CD4-positive, alpha-beta T cell treated with Interleukin-10 for 1 hour (primary cell): ENCODE measurements at regions not wholly inside any gene's neighbourhood (a gene's known extent, or its start where the extent isn't known, plus 50 kb on each side); places are given as distances from the start of the nearest gene placed in this dataset.
"Not testable (repeated sequence)": the region's sequence is repeated elsewhere in the genome, so short reads cannot be mapped to it uniquely, and the experiment has no call there.

ENCODE experiments used
- DNase-seq: peaks from one replicate; pipeline ENCODE4 v3.0.0-alpha.2; 2020

DNA sequence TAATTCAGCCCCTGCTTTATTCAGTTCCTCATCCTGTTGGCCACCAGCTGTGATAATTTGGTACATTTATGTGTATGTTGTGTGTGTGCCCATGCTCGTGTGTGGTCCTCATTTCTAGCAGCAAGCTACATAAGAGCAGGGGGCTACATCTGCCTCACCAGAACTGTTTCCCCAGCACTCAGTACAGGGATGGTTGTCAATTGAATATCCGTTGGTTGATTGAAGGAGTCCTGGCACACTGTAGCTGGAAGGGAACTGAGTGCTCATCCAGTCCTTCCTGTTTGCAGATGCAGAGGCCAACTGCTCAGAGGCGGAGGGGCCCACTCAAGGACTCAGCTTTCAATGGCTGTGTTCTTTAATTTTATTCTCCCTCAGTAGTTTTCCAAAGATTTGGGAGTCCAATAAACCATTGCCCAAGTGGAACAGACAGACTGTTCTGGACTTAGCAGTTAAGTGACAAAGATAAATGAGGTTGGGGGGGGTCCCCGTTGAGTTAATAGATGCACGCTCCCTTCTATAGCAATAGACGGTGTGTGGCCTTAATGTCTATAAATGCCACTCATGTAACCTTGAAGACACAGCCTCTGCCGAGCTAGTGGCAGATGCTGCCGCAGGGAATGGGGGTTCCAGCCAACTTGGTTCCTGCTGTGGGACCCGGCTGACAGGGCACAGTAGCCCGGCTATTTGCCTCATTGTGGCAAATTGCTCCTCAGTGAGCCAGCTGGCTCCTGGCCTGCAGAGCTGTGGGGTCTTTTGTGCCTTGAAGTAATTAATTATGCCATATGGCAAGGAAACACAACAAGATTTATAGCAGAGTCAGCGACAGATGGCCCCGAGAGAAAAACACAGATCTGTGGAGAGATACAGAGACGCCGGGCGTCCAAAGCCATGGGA lies 71.4 kb upstream of the GRK3 start:
- DNase-seq, result no peak

DNA sequence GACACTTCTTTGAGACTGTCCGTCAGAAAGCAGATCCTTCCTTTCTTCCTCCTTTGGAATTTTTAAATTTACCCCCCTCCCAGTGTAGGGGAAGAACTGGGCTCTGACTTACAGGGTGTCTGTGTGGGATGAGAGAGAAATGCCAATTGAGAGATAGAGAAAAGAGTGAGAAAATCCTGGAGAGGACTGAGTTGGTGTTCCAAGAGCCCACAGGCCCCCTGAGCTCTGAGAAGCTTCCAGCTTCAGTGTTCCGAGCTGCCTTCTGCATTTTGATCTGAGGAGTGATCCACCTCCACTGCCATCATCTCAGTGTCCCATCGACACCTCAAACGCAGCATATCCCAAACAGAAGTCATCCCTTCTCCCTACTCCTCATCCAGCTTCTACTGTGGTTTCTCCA lies 70.7 kb upstream of the GRK3 start:
- no peak for DNase-seq

DNA sequence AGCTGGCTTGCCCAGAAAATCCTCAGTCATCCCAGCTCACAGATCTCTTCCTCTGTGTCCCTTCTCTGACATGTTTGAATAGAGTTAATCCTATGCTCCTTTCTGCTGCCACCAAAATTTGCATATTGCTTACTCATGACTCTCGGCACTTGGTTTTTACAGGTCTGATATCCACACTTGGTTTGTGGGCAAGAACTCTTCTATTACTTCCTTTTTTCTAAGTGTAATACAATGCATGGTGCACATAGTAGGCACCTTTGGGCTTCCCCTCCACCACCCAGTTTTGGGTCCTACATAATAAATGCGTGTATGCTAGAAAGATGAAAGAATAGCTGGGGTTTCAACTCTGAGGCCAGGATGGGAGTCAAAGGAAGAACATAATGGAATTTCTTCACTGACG lies 69.7 kb upstream of the GRK3 start:
- no peak for DNase-seq

DNA sequence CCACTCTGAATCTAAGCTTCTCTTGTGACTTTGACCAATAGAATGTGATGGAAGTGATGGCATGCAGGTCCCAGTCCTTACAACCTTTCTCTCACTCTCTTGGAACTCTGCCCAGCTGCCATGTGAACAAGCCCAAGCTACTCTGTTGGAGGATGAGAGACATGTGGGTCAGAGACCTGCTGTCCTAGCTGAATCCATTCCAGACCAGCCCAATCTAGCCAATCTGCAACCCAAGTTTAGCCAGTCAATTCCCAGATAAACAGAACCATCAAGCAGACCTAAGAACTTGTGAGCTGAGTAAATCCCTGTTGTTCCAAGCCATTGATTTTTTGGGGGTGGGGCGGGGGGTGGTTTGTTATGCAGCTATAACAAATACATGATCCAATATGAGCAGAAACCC lies 69.2 kb upstream of the GRK3 start:
- no peak for DNase-seq

DNA sequence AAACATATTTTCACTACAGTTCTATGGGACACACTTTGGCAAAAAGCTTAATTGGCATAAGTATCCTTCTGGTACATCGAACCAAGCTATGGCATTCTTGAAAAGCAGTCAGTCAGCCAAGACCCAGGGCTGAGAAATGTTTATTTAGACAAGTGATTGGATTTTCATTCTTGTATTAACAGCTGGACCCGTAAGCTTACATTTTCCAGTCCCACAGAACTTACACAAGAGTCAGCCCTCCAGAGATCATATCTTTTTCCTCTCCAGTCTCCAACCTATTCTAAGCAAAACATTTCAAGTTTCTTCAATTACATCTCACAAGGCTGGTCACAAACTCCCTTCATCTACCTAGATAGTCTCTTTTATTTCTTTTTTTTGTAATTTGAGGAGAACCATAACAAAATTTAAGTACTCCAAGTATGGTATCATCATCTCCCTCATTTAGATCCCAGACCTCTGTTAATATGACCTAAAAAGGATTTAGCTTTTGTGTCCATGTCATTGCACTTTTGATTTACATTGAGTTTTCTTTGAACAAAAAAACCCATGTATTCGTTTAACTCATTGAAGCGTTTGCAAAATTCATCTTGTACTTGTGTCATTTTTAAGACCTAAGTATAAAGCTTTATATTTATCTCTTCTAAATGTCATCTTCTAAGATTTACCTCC lies 67.9 kb upstream of the GRK3 start:
- DNase-seq, result no peak

DNA sequence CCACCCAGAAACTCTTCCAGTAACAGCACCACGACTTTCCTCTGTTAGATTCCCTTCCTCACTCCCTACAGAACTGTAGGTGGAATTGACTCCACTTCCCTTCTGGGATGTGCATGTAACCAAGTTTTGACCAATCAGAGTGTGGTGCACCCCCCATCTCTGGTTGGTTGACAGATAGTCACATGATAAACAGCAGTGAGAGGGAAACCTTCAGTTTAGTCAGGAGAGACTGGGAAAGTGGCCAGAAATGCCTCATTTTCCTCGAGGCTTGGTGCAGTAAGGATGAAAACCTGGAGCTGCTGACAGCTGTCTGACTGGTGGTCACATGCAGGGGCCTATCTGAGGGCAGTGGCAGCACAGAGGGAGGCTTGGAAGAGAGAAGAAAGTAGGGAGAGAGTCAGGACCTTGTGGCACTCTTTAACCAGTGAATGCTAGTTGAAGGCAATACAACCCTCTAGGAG lies 67.3 kb upstream of the GRK3 start:
- DNase-seq, result no peak

DNA sequence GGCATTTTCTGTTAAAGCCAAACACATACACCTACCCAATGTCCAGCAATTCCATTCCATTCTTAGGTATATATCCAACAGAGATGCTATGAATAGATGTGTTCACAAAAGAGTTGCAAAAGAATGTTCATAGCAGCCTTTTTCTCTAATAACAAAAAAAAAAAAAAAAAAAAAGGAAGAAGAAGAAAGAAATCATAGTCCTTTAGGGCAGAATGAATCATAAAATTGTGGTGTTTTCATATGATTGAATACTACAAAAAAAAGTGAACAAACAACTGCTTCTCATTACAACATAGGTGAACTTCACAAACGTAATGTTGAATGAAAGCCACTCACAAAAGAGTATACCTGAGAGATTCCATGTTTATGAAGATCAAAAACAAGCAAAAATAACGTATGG lies 66.8 kb upstream of the GRK3 start:
- no peak for DNase-seq

DNA sequence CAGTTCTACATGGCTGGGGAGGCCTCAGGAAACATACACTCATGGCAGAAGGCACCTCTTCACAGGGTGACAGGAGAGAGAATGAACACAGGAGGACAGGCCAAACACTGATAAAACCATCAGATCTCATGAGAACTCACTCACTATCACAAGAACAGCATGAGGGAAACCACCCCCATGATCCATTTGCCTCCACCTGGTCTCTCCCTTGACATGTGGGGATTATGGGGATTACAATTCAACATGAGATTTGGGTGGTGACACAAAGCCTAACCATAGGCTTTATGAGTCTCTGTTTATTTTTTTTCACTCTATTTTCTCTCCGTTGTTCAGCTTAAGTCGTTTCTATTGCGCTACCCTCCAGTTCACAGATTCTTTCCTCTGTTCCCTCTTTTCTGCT lies 63.8 kb upstream of the GRK3 start:
- not testable (repeated sequence) for DNase-seq

DNA sequence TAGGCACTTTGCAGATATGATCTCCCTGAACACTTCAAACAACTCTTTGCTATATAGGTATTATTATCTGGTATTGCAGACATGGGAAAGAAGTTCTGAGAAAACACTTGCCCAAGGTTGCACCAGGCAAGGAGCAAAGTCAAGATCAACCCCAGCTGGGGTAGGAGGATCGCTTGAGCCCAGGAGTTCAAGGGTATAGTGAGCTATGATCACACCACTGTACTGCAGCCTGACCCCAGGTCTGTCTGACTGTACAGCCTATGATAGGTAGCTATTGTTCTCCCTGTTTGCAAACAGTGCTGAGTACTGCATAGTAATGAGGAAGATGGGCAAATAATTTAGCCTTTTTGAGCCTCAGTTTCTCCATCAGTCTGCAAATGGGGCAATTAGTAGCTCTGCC lies 60.5 kb upstream of the GRK3 start:
- not testable (repeated sequence) for DNase-seq

DNA sequence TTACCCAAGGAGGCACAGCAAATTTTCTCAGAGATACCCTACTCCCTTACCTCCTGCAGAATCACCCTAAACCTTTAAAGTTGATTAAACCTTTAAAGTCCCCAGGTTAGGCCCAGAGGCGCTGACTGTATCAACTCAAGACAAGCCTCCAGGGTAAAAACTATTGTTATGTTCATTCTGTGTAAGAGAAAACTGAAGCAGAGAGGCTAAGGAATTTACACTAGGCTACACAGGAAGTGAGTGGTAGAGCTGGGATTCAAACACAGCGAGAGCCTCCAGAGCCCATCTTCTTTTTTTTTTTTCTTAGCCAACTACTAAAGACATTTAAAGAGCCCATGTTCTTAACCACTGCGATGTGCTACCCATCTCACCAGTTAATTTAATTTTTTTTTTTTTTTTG lies 56.3 kb upstream of the GRK3 start:
- no peak for DNase-seq

DNA sequence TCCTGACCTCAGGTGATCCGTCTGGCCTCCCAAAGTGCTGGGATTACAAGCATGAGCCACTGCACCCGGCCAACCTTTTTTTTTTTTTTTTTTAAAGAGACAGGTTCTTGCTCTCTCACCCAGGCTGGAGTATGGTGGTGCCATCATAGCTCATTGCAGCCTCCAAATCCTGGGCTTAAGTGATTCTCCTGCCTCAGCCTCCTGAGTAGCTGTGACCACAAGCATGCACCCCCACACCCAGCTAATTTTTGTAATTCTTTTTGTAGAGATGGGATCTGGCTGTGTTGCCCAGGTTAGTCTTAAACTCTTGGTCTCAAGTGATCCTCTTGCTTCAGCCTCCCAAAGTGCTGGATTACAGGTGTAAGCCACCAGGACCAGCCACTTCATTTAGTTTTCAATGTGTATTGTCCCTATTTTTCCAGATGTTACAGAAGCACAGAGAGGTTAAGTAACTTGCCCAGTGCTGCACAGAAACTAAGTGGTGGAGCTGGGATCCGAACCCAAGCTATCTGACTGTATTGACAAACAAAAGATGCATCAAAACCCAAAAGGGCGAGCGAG lies 55.6 kb upstream of the GRK3 start:
- no peak for DNase-seq

DNA sequence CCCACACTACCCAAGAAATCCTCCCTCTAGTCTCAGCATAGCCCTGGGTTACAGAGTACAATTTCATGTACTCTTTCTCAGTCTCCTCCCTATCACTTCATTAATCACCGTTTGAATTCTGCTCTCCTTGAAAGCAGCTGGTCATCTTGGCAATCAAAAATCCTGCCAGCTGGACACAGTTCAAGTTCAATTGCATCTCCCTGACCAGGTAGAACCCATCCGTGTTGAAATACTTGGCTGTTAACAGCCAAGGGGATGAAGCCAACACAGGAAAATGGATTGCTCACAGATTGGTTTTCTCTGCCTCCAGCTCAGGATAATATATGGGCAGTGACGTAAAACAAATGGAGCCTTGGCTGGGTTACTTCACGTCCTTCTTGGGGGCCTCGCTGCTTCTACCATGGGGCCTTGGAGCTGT lies 55.1 kb upstream of the GRK3 start:
- no peak for DNase-seq

DNA sequence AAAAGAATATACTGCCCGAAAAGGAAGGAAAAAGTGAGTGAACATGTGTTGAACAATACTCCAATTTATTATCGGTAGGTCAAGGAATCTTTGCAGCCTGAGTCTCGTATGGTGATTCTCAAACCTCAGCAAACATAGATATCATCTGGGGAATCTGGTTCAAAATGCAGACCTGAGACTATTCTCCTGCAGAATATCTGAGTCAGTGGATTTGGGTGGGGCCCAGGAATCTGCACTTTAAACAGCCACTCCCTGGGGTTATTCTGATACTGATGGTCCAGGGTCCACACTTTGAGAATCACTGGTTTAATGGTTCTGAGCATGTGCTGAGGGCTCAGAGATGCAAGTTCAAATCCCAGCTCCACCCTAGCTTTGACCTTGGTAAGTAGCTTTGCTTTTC lies 53.6 kb upstream of the GRK3 start:
- no peak for DNase-seq

DNA sequence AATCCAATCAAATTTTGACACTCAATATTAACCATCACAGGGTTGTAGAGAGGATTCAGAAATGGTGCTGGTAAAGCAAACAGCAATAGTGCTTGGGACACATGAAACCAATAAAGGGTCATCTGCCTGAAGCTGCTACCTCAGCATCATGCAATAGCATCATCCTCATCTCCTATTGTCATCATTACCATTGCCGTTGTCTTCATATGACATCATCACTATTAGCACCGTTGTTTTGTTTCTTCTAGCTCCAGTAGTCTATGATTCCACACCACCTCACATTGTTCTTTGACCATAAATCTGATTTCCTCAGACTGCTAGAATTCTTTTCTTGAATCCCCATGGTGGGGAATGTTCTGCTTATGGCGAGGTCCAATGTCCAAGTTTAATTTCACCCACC lies 52.8 kb upstream of the GRK3 start:
- no peak for DNase-seq

DNA sequence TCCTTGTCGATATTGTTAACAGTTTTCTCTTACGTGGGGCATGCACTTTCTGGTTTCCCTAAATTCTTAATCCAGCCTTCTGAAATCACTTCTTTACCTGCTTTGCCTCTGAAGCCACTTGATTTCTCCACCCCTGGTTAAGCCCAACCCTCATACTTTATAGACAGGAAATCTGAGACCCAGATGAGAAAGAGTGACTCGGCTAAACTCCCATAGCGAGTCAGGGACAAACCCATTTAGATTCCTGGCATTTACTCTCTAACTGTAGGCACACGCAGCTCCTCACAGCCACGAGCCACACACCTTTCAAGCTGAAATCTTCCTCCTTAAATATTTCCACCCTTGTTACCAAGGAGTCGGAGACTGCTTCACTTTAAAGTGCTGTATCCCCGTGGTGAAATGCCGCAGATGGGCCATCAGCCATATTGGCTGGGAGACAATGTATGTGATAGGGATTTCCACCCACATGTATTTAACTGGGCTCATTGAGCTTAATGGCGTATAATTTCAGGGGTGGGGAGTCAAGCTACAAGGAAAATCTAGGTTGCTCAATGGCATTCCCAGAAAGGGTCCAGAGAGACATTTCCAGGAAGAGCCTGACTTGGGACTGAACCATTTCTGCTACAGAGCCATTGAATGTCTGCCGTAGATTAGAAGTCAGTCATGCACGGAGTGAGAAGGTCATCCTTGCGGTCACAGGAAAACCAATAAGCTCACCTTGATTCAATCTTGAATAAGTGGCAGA lies 49.9 kb upstream of the GRK3 start:
- no peak for DNase-seq
